ENCODE measurements at regions not wholly inside any gene's neighbourhood (a gene's known extent, or its start where the extent isn't known, plus 50 kb on each side); places are given as distances from the start of the nearest gene placed in this dataset.
A peak's percentile ranks its signal among the peaks of the same experiment; 100 is the strongest.

GRCh38 chr4:158410272-158410671 is 111.4 kb upstream of the RXFP1 start:
- Histone ChIP-seq H4K20me1 (ENCODE audit: control insufficient read depth, insufficient read depth) (no peaks in the 10 kb centered on the region), H3K36me3 (ENCODE audit: control insufficient read depth in 2 of 2, insufficient read depth in 2 of 2, low read length in 1 of 2) (no peaks in the 10 kb centered on the region), H2AFZ (ENCODE audit: control insufficient read depth, low read depth, low read length) (no peak overlapping the region), H3K79me2 (ENCODE audit: control insufficient read depth, insufficient read depth, low read length) (no peaks in the 10 kb centered on the region), H3K9me3 (replicated peaks; ENCODE audit: control insufficient read depth, insufficient read depth, low read length) (no peaks in the 10 kb centered on the region), H3K9ac (ENCODE audit: control insufficient read depth, insufficient read depth, low read length) (no peak overlapping the region), H3K4me2 (ENCODE audit: control insufficient read depth, insufficient read depth) (no peak overlapping the region), H3K27ac (ENCODE audit: control insufficient read depth, insufficient read depth) (no peak overlapping the region), H3K4me3 (no peak overlapping the region), H3K27me3 (replicated peaks in 1 of 2; ENCODE audit: control insufficient read depth in 2 of 2, insufficient read depth in 2 of 2, low read length in 1 of 2) (no peaks in the 10 kb centered on the region), H3K4me1 (ENCODE audit: control insufficient read depth, insufficient read depth, low read length) (no peaks in the 10 kb centered on the region)
- WGBS (ENCODE audit: insufficient coverage, insufficient replicate concordance, low lambda C conversion rate, missing lambda C conversion rate) = 34% methylated on average over 3 of the region's 3 CpGs
- BruUV-seq (replicated peaks) = no TSS peak
- POLR2A ChIA-PET = no interaction called here
- TF ChIP-seq SMC3 (IDR thresholded peaks at IDR 0.05; ENCODE audit: borderline replicate concordance, low read length) (no peak), RCOR1 (conservative IDR thresholded peaks at IDR 0.05; ENCODE audit: low read depth, low read length) (no peak), RAD21 (IDR thresholded peaks at IDR 0.05; ENCODE audit: insufficient read depth, low read depth, low read length) (peak; percentile 12; the same call in 1 of the 2 replicates)
- ATAC-seq (no peak), FAIRE-seq (no peak), DNase-seq (ENCODE audit: low read depth, low spot score) (no peak)
- in situ Hi-C loops (cut with MboI) = no loop called here
- intact Hi-C loops (cut with micrococcal nuclease; ENCODE audit: unreplicated experiment) = loop anchor here (10.0 kb wide), 1 partner anchor 795 kb away; no protein-coding TSS in a partner anchor
- SMC1A ChIA-PET (ENCODE audit: uncharacterized antibody, unreplicated experiment) = no interaction called here
- CTCF ChIA-PET = interaction anchor here (0.7 kb wide), 1 partner anchor 359 kb away, joined by 3 read pairs; the partner anchor contains the start of gene FNIP2
- RAD21 ChIA-PET (ENCODE audit: unreplicated experiment) = no interaction called here

GRCh38 chr4:158411269-158411668 is 110.4 kb upstream of the RXFP1 start:
- Histone ChIP-seq H3K36me3 (ENCODE audit: control insufficient read depth in 2 of 2, insufficient read depth in 2 of 2, low read length in 1 of 2) (no peaks in the 10 kb centered on the region), H3K4me1 (ENCODE audit: control insufficient read depth, insufficient read depth, low read length) (no peaks in the 10 kb centered on the region), H3K4me2 (ENCODE audit: control insufficient read depth, insufficient read depth) (no peak overlapping the region), H3K4me3 (no peak overlapping the region), H3K9ac (ENCODE audit: control insufficient read depth, insufficient read depth, low read length) (no peak overlapping the region), H3K27me3 (replicated peaks in 1 of 2; ENCODE audit: control insufficient read depth in 2 of 2, insufficient read depth in 2 of 2, low read length in 1 of 2) (no peaks in the 10 kb centered on the region), H3K27ac (ENCODE audit: control insufficient read depth, insufficient read depth) (no peak overlapping the region), H3K79me2 (ENCODE audit: control insufficient read depth, insufficient read depth, low read length) (no peaks in the 10 kb centered on the region), H3K9me3 (replicated peaks; ENCODE audit: control insufficient read depth, insufficient read depth, low read length) (no peaks in the 10 kb centered on the region), H4K20me1 (ENCODE audit: control insufficient read depth, insufficient read depth) (no peaks in the 10 kb centered on the region), H2AFZ (ENCODE audit: control insufficient read depth, low read depth, low read length) (no peak overlapping the region)
- DNase-seq (ENCODE audit: low read depth, low spot score) = no peak
- no peak for ATAC-seq
- intact Hi-C loops (cut with micrococcal nuclease; ENCODE audit: unreplicated experiment) = loop anchor here (10.0 kb wide), 1 partner anchor 794 kb away; no protein-coding TSS in a partner anchor
- TF ChIP-seq TCF12 (IDR thresholded peaks at IDR 0.05; ENCODE audit: low read depth, low read length) = no peak
- TF ChIP-seq RELB (IDR thresholded peaks at IDR 0.05; ENCODE audit: low read depth) = no peak
- TF ChIP-seq CEBPB (IDR thresholded peaks at IDR 0.05; ENCODE audit: borderline replicate concordance in 1 of 2, low read depth in 2 of 2, low read length in 2 of 2) = no peak
- no peak for TF ChIP-seq BACH1 (IDR thresholded peaks at IDR 0.05; ENCODE audit: borderline replicate concordance)
- no peak for TF ChIP-seq EED (IDR thresholded peaks at IDR 0.05; ENCODE audit: low read depth)
- no peak for TF ChIP-seq RCOR1 (conservative IDR thresholded peaks at IDR 0.05; ENCODE audit: low read depth, low read length)
- TF ChIP-seq LARP7 (IDR thresholded peaks at IDR 0.05) = no peak
- TF ChIP-seq ZBTB4 (CRISPR knock-in tag; IDR thresholded peaks at IDR 0.05) = no peak
- no peak for TF ChIP-seq EZH2 (IDR thresholded peaks at IDR 0.05; ENCODE audit: borderline replicate concordance, control insufficient read depth, low read depth, low read length)
- no peak for TF ChIP-seq SP1 (IDR thresholded peaks at IDR 0.05; ENCODE audit: low read depth, low read length)
- TF ChIP-seq YBX1 (IDR thresholded peaks at IDR 0.05) = no peak
- TF ChIP-seq MYC (IDR thresholded peaks at IDR 0.05; ENCODE audit: insufficient read depth, insufficient read length, insufficient replicate concordance, low read length, severe bottlenecking) = no peak
- BruUV-seq (replicated peaks) = no TSS peak
- ChIA-PET POLR2A (no interaction called here), SMC1A (ENCODE audit: uncharacterized antibody, unreplicated experiment) (no interaction called here), CTCF (no interaction called here), RAD21 (ENCODE audit: unreplicated experiment) (no interaction called here)
- FAIRE-seq = no peak
- WGBS (ENCODE audit: insufficient coverage, insufficient replicate concordance, low lambda C conversion rate, missing lambda C conversion rate) = 20% methylated on average over 2 of the region's 2 CpGs
- in situ Hi-C loops (cut with MboI) = no loop called here

Measured in GM12878 (cell line).